ENCODE measurements at regions not wholly inside any gene's neighbourhood (a gene's known extent, or its start where the extent isn't known, plus 50 kb on each side); places are given as distances from the start of the nearest gene placed in this dataset.

DNA sequence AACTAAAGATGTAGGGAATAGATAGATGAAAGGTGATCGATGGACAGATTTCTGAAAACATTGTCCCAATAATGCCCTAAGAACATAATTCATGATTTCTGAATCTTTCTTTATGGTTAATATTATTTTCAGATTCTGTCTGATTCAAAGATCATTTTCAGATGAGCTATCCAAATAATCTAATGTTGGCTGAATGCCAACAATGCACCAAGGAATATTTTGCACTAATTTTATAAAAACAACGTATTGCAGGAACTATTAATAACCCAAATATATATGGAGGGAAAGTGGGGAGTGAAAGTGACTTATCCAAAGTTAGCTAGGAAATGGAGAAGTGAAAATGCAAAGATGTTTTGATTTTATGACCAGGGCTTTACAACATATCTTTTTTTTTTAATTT is 1675.5 kb downstream of the STIM2 start:
- no peak overlapping the region for H3K27ac ChIP-seq
- no peaks in the 10 kb centered on the region for H3K36me3 ChIP-seq (ENCODE audit: low read depth)
- TF ChIP-seq, protein P1, sequence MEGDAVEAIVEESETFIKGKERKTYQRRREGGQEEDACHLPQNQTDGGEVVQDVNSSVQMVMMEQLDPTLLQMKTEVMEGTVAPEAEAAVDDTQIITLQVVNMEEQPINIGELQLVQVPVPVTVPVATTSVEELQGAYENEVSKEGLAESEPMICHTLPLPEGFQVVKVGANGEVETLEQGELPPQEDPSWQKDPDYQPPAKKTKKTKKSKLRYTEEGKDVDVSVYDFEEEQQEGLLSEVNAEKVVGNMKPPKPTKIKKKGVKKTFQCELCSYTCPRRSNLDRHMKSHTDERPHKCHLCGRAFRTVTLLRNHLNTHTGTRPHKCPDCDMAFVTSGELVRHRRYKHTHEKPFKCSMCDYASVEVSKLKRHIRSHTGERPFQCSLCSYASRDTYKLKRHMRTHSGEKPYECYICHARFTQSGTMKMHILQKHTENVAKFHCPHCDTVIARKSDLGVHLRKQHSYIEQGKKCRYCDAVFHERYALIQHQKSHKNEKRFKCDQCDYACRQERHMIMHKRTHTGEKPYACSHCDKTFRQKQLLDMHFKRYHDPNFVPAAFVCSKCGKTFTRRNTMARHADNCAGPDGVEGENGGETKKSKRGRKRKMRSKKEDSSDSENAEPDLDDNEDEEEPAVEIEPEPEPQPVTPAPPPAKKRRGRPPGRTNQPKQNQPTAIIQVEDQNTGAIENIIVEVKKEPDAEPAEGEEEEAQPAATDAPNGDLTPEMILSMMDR (conservative IDR thresholded peaks at IDR 0.05) = no peak
- TF ChIP-seq EZH2 (IDR thresholded peaks at IDR 0.05; ENCODE audit: low read depth) = no peak
- ChIA-PET POLR2A (ENCODE audit: unreplicated experiment) (no interaction called here), CTCF (no interaction called here)
- H4K20me1 ChIP-seq (ENCODE audit: insufficient read depth) = no peaks in the 10 kb centered on the region
- no peaks in the 10 kb centered on the region for H3K79me2 ChIP-seq (ENCODE audit: low read depth)
- no peak overlapping the region for H2AFZ ChIP-seq
- H3K4me1 ChIP-seq (replicated peaks; ENCODE audit: insufficient read depth) = no peaks in the 10 kb centered on the region
- DNase-seq = no peak
- no peaks in the 10 kb centered on the region for H3K9me2 ChIP-seq (ENCODE audit: insufficient read depth)
- no peaks in the 10 kb centered on the region for H3K27me3 ChIP-seq (ENCODE audit: insufficient read depth, low read depth)
- no peak overlapping the region for H3K4me2 ChIP-seq
- intact Hi-C loops (cut with micrococcal nuclease; ENCODE audit: unreplicated experiment) = no loop called here
- no peak overlapping the region for H3K4me3 ChIP-seq
- H3F3A ChIP-seq (ENCODE audit: insufficient read depth, low read depth) = no peaks in the 10 kb centered on the region
- no TSS peak for BruUV-seq (replicated peaks)
- no peaks in the 10 kb centered on the region for H3K9me3 ChIP-seq (ENCODE audit: insufficient read depth, low read depth)

DNA sequence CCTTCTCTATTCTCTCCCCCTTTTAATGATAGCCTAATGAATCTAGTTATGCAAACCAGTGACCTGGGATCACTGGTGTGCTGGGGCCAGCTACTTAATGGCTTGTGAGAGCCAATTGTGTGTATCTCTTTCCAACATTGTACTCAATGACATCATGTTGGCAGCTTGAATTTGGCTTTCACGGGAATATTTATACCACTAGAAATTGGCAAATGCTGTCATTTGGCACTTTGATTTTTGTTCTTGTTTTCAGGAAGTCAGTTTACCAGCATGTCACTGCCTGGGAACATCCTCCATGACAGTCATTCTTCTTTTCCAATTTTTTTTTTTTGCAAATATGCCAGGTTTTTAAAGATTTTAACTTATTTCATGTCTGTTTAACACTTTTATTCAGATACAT is 1685.3 kb downstream of the STIM2 start:
- TF ChIP-seq EZH2 (IDR thresholded peaks at IDR 0.05; ENCODE audit: low read depth) = no peak
- TF ChIP-seq, protein P1 (conservative IDR thresholded peaks at IDR 0.05) = no peak
- DNase-seq = no peak
- H3K9me2 ChIP-seq (ENCODE audit: insufficient read depth) = no peaks in the 10 kb centered on the region; the same call in 1 of the 2 replicates
- no peaks in the 10 kb centered on the region for H3K79me2 ChIP-seq (ENCODE audit: low read depth)
- no peak overlapping the region for H3K4me3 ChIP-seq
- H3K4me2 ChIP-seq = no peak overlapping the region
- H3K9me3 ChIP-seq (ENCODE audit: insufficient read depth, low read depth) = no peaks in the 10 kb centered on the region
- no peaks in the 10 kb centered on the region for H3K27me3 ChIP-seq (ENCODE audit: insufficient read depth, low read depth)
- H3K4me1 ChIP-seq (replicated peaks; ENCODE audit: insufficient read depth) = no peaks in the 10 kb centered on the region
- no peak overlapping the region for H3K27ac ChIP-seq
- H3F3A ChIP-seq (ENCODE audit: insufficient read depth, low read depth) = no peaks in the 10 kb centered on the region
- BruUV-seq (replicated peaks) = no TSS peak
- no peaks in the 10 kb centered on the region for H3K36me3 ChIP-seq (ENCODE audit: low read depth)
- ChIA-PET CTCF (no interaction called here), POLR2A (ENCODE audit: unreplicated experiment) (no interaction called here)
- intact Hi-C loops (cut with micrococcal nuclease; ENCODE audit: unreplicated experiment) = no loop called here
- no peaks in the 10 kb centered on the region for H4K20me1 ChIP-seq (ENCODE audit: insufficient read depth)
- H2AFZ ChIP-seq = no peak overlapping the region

DNA sequence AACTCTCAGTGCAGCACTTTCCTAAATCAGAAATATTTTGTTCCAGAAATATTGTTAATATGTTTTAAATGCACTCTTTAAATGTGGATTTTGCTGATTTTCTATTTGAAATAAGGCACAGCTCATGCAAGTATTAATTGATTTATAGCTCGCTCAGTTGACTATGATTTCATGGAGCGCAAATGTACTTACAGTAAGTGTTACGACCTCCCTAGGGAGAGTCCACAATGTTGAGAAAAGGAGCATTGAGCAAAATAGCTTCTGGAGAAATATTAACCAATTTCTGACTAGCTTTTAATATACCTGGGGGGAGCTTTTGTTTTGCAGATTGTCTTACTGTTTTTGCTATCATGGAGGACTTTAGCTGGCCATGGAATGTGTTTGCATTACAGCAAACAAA is 1687.5 kb downstream of the STIM2 start:
- Histone ChIP-seq H3K4me3 (no peak overlapping the region), H3K9me3 (ENCODE audit: insufficient read depth, low read depth) (no peaks in the 10 kb centered on the region), H3F3A (ENCODE audit: insufficient read depth, low read depth) (no peaks in the 10 kb centered on the region), H3K4me1 (replicated peaks; ENCODE audit: insufficient read depth) (no peaks in the 10 kb centered on the region), H3K9me2 (ENCODE audit: insufficient read depth) (no peaks in the 10 kb centered on the region; the same call in 1 of the 2 replicates), H3K79me2 (ENCODE audit: low read depth) (no peaks in the 10 kb centered on the region), H4K20me1 (ENCODE audit: insufficient read depth) (no peaks in the 10 kb centered on the region), H3K27ac (no peak overlapping the region), H3K27me3 (ENCODE audit: insufficient read depth, low read depth) (no peaks in the 10 kb centered on the region), H2AFZ (no peak overlapping the region), H3K36me3 (ENCODE audit: low read depth) (no peaks in the 10 kb centered on the region), H3K4me2 (no peak overlapping the region)
- POLR2A ChIA-PET (ENCODE audit: unreplicated experiment) = no interaction called here
- TF ChIP-seq EZH2 (IDR thresholded peaks at IDR 0.05; ENCODE audit: low read depth) = no peak
- CTCF ChIA-PET = no interaction called here
- BruUV-seq (replicated peaks) = no TSS peak
- intact Hi-C loops (cut with micrococcal nuclease; ENCODE audit: unreplicated experiment) = no loop called here
- DNase-seq = no peak

DNA sequence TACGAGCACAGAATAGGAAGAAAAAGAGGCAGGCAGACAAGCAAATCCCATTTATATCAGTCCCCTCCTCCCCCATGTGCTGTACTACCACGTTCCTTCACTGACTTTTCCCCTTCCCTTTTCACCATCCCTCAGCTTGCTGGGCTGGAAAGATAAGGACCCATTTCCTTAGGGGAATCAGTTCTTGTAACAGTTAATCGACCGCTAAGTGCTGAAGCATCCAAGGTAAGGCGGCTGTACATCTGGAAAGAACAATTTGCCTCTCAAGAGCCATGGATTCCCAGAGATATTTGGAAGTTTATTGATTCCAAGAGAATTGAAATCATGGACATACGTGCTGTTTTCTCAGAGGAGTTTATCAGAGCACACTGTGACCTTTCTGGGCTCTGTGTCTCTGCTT is 1688.0 kb downstream of the STIM2 start:
- H3K9me2 ChIP-seq (ENCODE audit: insufficient read depth) = no peaks in the 10 kb centered on the region; the same call in 1 of the 2 replicates
- ChIA-PET CTCF (no interaction called here), POLR2A (ENCODE audit: unreplicated experiment) (no interaction called here)
- H3K79me2 ChIP-seq (ENCODE audit: low read depth) = no peaks in the 10 kb centered on the region
- no peaks in the 10 kb centered on the region for H3K9me3 ChIP-seq (ENCODE audit: insufficient read depth, low read depth)
- H3K27ac ChIP-seq = no peak overlapping the region
- DNase-seq = no peak
- no peak overlapping the region for H3K4me2 ChIP-seq
- TF ChIP-seq, protein P1 (conservative IDR thresholded peaks at IDR 0.05) = no peak
- no peak for TF ChIP-seq EZH2 (IDR thresholded peaks at IDR 0.05; ENCODE audit: low read depth)
- H3F3A ChIP-seq (ENCODE audit: insufficient read depth, low read depth) = no peaks in the 10 kb centered on the region
- no peaks in the 10 kb centered on the region for H3K27me3 ChIP-seq (ENCODE audit: insufficient read depth, low read depth)
- H3K4me1 ChIP-seq (replicated peaks; ENCODE audit: insufficient read depth) = no peaks in the 10 kb centered on the region
- no peaks in the 10 kb centered on the region for H4K20me1 ChIP-seq (ENCODE audit: insufficient read depth)
- H3K4me3 ChIP-seq = no peak overlapping the region
- H2AFZ ChIP-seq = peak overlapping the region; percentile 58; the same call in 1 of the 2 replicates
- BruUV-seq (replicated peaks) = no TSS peak
- H3K36me3 ChIP-seq (ENCODE audit: low read depth) = no peaks in the 10 kb centered on the region
- intact Hi-C loops (cut with micrococcal nuclease; ENCODE audit: unreplicated experiment) = no loop called here
